ENCODE measurements at regions not wholly inside any gene's neighbourhood (a gene's known extent, or its start where the extent isn't known, plus 50 kb on each side); places are given as distances from the start of the nearest gene placed in this dataset.
"Not testable (repeated sequence)": the region's sequence is repeated elsewhere in the genome, so short reads cannot be mapped to it uniquely, and the experiment has no call there.

DNA sequence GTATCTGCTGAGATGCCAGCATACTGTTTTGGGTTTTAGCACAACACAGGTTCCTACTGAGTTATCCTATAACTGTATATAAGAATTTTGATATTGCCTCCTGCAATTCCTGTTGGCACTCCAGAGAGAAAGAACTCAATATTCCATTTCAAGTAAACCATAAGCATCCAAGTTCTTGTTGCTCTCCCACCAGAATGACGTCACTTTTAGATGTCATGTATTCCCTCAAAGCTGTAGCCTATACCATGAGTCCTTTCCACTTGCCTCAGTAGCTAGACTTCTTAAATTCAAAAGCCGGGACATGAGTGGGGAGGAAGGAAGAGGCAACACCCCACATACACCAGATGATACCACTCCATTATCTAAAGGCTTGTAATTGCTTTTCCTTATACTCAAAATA lies 171.5 kb downstream of the ALDH8A1 start:
- FAIRE-seq: no peak

DNA sequence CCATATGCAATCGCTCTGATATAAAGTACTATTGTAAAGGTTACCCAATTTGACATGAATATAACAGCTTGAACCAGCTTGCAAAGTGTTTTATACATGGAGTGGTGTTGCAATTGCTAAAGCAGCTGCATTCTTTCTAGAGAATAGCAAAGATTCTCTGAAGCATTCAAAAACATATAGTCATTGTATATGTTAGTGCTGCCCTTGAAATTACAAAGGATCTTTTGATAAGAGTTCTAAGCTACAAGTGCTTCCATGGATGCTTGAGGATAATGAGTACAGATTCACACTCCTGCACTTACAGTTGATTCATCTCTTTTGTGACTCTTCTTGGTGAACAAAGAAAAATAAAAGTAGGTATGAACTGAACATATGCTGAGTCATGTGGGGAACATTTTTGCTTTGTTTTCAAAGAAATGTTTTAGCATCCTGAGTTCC lies 175.7 kb downstream of the ALDH8A1 start:
- no peak for FAIRE-seq

- FAIRE-seq: no peak
Observed at GRCh38 chr6:134772671-134773360, 177.1 kb downstream of the ALDH8A1 start.

DNA sequence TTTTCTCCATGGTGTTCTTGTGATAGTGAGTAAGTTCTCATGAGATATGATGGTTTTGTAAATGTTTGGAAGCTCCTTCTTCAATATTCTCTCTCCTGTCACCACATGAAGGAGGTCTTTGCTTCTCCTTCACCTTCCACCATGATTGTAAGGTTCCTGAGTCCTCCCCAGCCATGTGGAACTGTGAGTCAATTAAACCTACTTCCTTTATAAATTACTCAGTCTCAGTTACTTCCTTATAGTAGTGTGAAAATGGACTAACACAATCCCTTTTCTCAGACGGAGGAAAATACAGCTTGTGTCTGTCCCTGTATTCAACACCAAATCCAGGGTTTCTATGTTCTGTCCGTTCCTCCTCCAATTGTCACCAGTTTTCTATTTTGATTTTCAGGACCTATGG lies 181.0 kb downstream of the ALDH8A1 start:
- no peak for FAIRE-seq

GRCh38 chr6:134766497-134766896 lies 183.4 kb downstream of the ALDH8A1 start:
- no peak for FAIRE-seq

GRCh38 chr6:134764741-134765140 lies 185.2 kb downstream of the ALDH8A1 start:
- no peak for FAIRE-seq

DNA sequence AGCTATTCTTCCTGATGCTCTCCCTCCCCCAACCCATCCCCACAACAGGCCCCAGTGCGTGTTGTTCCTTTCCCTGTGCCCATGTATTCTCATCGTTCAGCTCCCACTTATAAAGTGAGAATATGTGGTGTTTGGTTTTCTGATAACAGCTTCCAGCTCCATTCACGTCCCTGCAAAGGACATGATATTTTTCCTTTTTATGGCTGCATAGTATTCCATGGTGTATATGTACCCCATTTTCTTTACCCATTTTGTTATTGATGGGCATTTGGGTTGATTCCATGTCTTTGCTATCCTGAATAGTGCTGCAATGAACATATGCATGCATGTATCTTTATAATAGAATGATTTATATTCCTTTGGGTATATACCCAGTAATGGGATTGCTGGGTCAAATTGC lies 186.3 kb downstream of the ALDH8A1 start:
- not testable (repeated sequence) for FAIRE-seq

DNA sequence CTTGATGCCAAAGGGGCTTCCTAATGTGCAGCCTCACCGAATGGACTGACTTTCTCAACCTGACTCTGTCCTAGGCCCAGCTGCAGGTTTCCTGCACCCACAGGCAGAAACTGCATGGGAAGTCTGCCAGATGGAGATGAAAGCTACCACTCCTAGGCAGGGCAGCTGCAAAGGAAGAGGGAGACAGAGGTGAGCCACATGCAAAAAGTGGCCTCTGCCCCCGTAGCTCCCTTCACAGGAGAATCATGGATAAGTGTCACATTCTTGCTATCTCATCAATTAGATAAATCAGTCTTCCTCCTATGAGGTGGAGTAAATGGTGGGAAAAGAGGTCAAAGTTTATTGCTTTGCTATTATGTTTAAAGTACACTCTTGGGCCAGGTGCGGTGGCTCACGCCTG lies 191.3 kb downstream of the ALDH8A1 start:
- FAIRE-seq: no peak

- FAIRE-seq: no peak
Observed at GRCh38 chr6:134757911-134758361, 192.0 kb downstream of the ALDH8A1 start.

DNA sequence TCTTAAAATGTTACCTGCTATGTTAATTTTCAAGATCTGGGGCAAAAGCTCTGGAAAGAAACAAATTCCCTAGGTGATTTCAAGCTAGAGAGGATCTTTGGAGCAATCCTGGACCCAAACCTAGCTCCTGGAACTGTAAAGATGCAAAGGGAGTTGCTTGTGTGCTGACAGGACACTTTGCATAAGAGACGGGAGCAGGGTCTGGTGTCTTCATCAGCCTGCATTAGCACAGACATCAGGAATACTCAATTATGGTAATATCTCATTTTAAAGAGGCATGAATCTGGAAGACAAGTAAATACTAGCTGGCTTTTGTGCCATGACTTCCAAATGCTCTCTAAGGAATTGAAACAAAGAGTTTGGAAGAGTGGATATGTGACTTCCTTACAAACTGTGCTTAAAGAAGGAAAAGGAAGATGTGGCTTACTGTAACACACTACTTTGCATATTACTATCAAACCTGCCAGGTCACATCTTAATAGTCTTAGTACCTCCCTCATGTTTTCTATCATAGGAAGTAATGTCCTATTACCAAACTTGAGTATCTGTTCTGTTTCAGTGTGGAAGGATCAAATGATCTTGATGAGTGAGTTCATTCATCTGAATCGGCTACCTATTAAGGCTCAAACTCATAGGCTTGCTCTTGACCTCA lies 193.4 kb downstream of the ALDH8A1 start:
- no peak for FAIRE-seq

DNA sequence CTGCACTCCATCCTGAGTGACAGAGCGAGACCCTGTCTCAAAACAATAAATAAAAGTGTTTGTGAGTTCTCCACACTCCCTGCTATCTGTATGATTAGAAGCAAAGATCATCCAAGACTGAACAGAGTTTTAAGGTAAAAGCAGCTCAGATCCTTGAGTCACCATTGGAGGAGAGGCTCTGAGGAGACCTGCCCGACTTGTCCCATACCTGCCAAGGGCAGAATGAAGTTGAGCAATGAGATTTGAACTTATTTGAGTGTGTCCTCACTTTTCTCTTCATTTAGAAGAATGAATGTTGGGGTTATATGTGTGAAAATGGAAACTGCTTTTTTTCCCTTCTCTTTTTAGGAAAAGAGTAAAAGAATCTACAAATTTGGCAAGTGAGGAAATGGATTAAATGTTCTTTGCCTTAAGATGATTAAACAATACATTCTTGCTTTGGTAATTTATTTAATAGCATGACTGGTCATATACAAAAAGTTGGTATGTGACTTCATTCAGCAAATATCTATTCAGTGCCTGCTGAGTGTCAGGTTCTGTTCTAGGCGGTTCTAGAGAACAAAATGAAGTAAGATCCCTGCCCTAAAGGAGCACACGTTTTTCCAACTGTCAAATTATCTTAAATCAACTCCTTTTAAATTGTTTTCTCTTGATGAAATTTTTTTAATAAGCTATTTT lies 195.7 kb downstream of the ALDH8A1 start:
- no peak for FAIRE-seq

GRCh38 chr6:134753001-134753400 lies 196.9 kb downstream of the ALDH8A1 start:
- no peak for FAIRE-seq

GRCh38 chr6:134752445-134752844 lies 197.5 kb downstream of the ALDH8A1 start:
- FAIRE-seq: no peak

DNA sequence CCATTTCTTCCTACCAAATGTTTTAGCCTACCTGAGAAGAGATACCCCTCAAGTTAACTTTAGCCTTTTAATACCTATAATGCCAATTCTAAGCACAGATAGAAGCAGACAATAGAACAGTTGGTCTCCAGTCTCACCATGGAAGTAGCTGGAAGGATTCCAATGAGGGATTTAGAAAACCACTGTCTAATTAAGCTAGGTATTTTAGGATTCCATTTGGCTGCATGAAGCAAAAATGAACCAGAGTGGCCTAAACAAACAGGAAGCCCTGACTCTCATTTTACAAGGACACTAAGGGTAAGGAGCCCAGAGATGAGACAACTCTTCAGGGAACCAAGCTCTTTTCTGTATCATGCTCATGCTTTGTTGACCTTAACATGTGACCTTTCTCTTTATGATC lies 199.2 kb downstream of the ALDH8A1 start:
- FAIRE-seq: no peak

DNA sequence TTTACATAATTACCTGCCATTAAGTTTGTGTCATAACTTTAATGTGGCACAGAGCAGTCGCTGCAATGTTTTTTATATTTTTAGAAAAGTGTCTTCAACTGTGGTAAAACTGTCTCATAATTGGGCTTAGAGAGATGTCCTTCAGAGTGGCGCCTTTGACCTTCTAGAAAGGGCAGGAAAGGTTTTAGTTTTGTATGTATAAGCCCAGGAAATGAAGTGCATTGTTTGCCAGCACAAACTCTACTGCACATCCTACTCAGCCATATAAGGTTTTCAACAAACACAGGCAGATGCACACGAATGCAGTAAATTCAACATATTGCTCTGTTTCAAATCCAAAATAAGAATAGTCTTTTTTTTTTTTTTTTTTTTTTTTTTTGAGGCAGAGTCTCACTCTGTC lies 201.4 kb downstream of the ALDH8A1 start:
- FAIRE-seq: no peak

DNA sequence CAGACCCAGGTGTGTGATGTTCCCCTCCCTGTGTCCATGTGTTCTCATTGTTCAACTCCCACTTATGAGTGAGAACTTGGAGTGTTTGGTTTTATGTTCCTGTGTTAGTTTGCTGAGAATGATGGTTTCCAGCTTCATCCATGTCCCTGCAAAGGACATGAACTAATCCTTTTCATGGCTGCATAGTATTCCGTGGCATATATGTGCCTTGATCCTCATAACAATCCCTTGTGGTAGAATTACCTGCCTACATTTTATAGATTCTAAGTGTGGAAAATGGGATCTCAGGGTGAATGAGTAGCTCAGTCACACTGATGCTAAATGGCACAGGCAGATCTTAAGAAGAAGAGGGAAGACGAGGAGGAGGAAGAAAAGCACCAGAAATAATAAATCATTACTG lies 202.7 kb downstream of the ALDH8A1 start:
- not testable (repeated sequence) for FAIRE-seq

DNA sequence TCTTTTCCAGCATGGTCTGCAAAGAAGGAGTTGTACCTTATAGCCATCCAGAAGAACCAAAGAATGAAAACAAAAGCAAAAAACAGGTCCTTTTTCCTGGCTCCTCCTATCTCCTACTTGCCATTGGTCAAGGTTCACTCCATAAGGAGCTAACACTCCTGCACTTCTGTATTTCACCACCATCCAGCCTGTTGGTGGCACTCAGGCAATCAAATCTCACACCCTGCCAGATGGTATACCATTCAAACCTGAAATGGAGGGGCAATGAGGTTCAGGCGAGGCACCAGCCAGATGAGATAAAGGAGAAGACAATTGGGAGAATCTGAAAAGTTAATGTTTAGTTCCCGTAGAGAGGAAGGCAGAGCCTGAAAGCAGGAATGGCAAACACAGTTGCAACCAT lies 203.8 kb downstream of the ALDH8A1 start:
- no peak for FAIRE-seq

- not testable (repeated sequence) for FAIRE-seq
Observed at GRCh38 chr6:134745192-134745591, 204.7 kb downstream of the ALDH8A1 start.

GRCh38 chr6:134744301-134744700 lies 205.6 kb downstream of the ALDH8A1 start:
- FAIRE-seq: no peak

- FAIRE-seq: no peak
Observed at GRCh38 chr6:134741200-134741536, 208.7 kb downstream of the ALDH8A1 start.

DNA sequence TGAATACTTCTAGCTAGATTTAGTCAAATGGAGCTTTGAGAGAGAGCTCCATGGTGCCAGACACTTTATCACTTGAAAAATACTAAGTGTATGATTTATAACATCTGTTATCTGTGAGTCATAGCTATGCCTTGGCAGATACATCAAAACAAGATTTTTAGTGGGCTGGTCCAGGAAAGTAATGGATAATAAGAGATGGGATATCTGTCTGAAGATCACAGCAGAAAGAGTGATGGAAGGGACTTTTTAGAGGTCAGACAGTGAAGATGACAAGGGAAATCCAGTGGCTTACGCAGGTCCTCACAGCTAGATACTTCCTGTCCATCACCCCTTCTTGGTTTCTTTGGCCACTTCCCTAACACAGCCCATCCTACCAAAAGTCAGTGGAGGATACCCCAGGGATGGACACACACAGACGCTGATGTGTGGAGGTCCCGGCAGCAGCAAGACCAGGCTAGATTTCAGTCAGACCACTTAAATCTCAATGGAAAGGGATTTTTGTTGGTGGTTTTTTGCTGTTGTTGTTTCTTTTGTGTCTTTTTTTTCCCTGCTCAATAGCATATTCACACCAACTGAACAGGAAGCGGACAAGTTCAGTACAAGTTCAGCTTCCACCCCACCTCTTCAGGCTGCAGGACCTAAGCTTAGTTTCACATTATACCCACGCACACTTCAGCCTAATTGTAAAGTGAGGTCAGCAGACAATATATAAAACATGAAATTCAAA lies 209.3 kb downstream of the ALDH8A1 start:
- FAIRE-seq: no peak

DNA sequence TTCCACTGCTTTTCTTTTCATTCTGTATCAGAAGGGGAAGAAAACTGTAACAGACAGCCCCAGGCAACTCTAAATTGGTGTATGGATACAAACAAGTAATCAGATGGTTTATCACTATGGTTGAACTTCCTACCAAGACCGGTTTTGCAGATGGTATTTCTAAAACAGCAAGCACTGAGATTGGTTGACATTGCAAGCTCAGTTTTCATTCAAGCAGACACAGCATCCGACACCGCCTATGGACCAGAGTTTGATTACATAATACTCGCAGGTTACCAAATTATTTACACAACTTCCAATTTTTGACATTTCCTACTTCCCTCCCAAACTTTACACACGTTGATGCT lies 209.9 kb downstream of the ALDH8A1 start:
- FAIRE-seq: no peak

DNA sequence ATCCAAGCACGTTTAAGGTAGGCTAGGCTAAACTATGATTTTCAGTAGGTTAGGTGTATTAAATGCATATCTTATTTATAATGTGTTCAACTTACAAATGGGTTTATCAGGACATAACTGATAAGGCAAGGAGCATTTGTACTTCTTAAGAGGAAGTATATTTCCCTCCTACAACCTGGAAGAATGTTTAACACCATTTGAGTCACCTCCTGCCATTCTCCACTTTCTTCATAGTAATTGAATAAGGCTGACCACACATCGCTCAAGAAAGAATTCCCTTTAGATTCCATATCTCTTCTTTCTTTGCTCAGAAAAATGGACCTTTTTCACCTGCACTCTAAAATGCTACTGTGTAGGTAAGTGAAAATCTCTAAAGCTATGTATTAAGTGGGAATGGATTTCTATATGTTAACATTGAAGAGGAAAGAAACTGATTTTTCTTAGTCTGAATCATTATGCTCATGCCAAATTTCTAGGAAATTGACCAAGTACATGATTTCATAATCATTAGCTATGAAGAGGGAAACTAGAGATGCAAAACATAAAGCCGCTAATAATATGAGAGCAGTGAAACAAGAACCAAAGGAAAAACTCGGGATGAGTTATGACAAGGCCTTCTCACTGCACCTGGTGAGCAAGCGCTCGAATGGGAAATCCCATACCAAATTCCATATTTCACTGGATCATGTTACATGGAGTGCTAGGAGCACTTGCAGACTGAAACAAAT lies 210.4 kb downstream of the ALDH8A1 start:
- FAIRE-seq: no peak

Measured in colon (tissue), 2 donors.